IMR-90 (cell line): ENCODE measurements at regions not wholly inside any gene's neighbourhood (a gene's known extent, or its start where the extent isn't known, plus 50 kb on each side); places are given as distances from the start of the nearest gene placed in this dataset.

ENCODE experiments used
- ATAC-seq: fragments of 200-7000 bp; cut with Tn5 transposase; 2 replicates; pipeline ENCODE4 v1.9.1; 2020; ENCODE audit warnings: low read depth, mild to moderate bottlenecking, moderate library complexity
- BruUV-seq: library from RNA; stranded (reverse); fragments of 400-500 nt; replicated peaks from 2 replicates; lab custom pipeline; 2021; lab: Mats Ljungman, UMichigan
- CTCF ChIA-PET: fragments of 300-600 bp; formaldehyde crosslinking; extraction: SDS; loops from one replicate; lab custom pipeline; 2021; ENCODE audit warnings: antibody characterized with exemption; lab: Yijun Ruan, JAX
- POLR2A ChIA-PET: fragments of 300-600 bp; sonication (Branson Sonifier 250); formaldehyde crosslinking; loops from one replicate; lab custom pipeline; 2022; ENCODE audit warnings: antibody characterized with exemption; ENCODE audit not compliant: unreplicated experiment; lab: Charles Lee
- DNase-seq: peaks from one replicate; pipeline ENCODE4 v3.0.0; 2013
- H2AFZ ChIP-seq: replicated peaks from 2 replicates; pipeline ENCODE3; 2013; ENCODE audit warnings: low read length, mild to moderate bottlenecking; ENCODE audit not compliant: poor library complexity
- H2AK5ac ChIP-seq: 2 replicates; pipeline ENCODE4 v1.6.1; 2013; ENCODE audit warnings: low read depth, low read length, inconsistent platforms
- H2AK9ac ChIP-seq: replicated peaks from 2 replicates; pipeline ENCODE3; 2013; ENCODE audit warnings: mild to moderate bottlenecking, low read depth, low read length, moderate library complexity; ENCODE audit not compliant: poor library complexity
- H2BK120ac ChIP-seq: 2 replicates; pipeline ENCODE4 v1.6.1; 2013; ENCODE audit warnings: low read depth, low read length, inconsistent platforms
- H2BK15ac ChIP-seq: 3 replicates; pipeline ENCODE4 v1.6.1; 2013; ENCODE audit warnings: low read depth, low read length, inconsistent platforms
- H2BK20ac ChIP-seq: 2 replicates; pipeline ENCODE4 v1.6.1; 2013; ENCODE audit warnings: low read depth, mild to moderate bottlenecking, inconsistent platforms, low read length, moderate library complexity
- H2BK5ac ChIP-seq: 2 replicates; pipeline ENCODE4 v1.6.1; 2013; ENCODE audit warnings: mild to moderate bottlenecking, low read depth, low read length, inconsistent platforms; ENCODE audit not compliant: poor library complexity, severe bottlenecking
- H3K14ac ChIP-seq: replicated peaks from 2 replicates; pipeline ENCODE4 v1.6.1; 2013; ENCODE audit warnings: low read depth, low read length, inconsistent platforms
- H3K18ac ChIP-seq: 2 replicates; pipeline ENCODE4 v1.6.1; 2013; ENCODE audit warnings: low read depth, low read length, control low read depth
- H3K23ac ChIP-seq: 2 replicates; pipeline ENCODE4 v1.6.1; 2013; ENCODE audit warnings: low read depth, low read length, inconsistent platforms
- H3K27ac ChIP-seq: 2 replicates; pipeline ENCODE4 v1.5.1; 2013; ENCODE audit warnings: mild to moderate bottlenecking, control low read depth, low read length; ENCODE audit not compliant: insufficient read depth
- H3K27me3 ChIP-seq: 2 replicates; pipeline ENCODE4 v1.6.1; 2013; ENCODE audit warnings: low read length; ENCODE audit not compliant: control insufficient read depth, insufficient read depth
- H3K36me3 ChIP-seq: 2 replicates; pipeline ENCODE4 v1.6.1; 2013; ENCODE audit warnings: low read length, mixed read lengths; ENCODE audit not compliant: control insufficient read depth, insufficient read depth
- H3K4ac ChIP-seq: 2 replicates; pipeline ENCODE4 v1.6.1; 2013; ENCODE audit warnings: low read depth, low read length, inconsistent platforms
- H3K4me1 ChIP-seq: 2 replicates; pipeline ENCODE4 v1.6.1; 2013; ENCODE audit warnings: low read length, mixed read lengths; ENCODE audit not compliant: control insufficient read depth, insufficient read depth
- H3K4me2 ChIP-seq: 2 replicates; pipeline ENCODE4 v1.6.1; 2013; ENCODE audit warnings: low read depth, mild to moderate bottlenecking, control low read depth, low read length, moderate library complexity
- H3K4me3 ChIP-seq: 2 replicates; pipeline ENCODE4 v1.5.1; 2013; ENCODE audit warnings: low read depth, mild to moderate bottlenecking, control low read depth, low read length, moderate library complexity; ENCODE audit not compliant: insufficient read depth
- H3K56ac ChIP-seq: 2 replicates; pipeline ENCODE4 v1.6.1; 2013; ENCODE audit warnings: low read length, inconsistent platforms; ENCODE audit not compliant: insufficient read depth; ENCODE audit errors: extremely low read depth
- H3K79me1 ChIP-seq, 2 experiments: 2 replicates each; pipeline ENCODE4 v1.6.1; 2013; ENCODE audit warnings: low read length in 2 of 2, inconsistent platforms in 1 of 2, low read depth in 1 of 2
- H3K9ac ChIP-seq: 2 replicates; pipeline ENCODE4 v1.6.1; 2013; ENCODE audit warnings: low read depth, low read length, control low read depth
- H3K9me1 ChIP-seq: 2 replicates; pipeline ENCODE4 v1.6.1; 2013; ENCODE audit warnings: low read length, inconsistent platforms; ENCODE audit not compliant: insufficient read depth
- H3K9me3 ChIP-seq: 2 replicates; pipeline ENCODE4 v1.6.1; 2013; ENCODE audit warnings: low read length; ENCODE audit not compliant: control insufficient read depth, insufficient read depth
- H4K20me1 ChIP-seq: 2 replicates; pipeline ENCODE4 v1.6.1; 2013; ENCODE audit warnings: low read length, inconsistent platforms; ENCODE audit not compliant: insufficient read depth
- H4K5ac ChIP-seq: 2 replicates; pipeline ENCODE4 v1.6.1; 2013; ENCODE audit warnings: mild to moderate bottlenecking, low read depth, low read length, control low read depth
- H4K8ac ChIP-seq, 2 experiments: 2 replicates each; pipeline ENCODE4 v1.6.1; 2013; ENCODE audit warnings: low read depth in 2 of 2, low read length in 2 of 2, control low read depth in 1 of 2, inconsistent platforms in 1 of 2
- H4K91ac ChIP-seq: 2 replicates; pipeline ENCODE4 v1.6.1; 2013; ENCODE audit warnings: low read depth, low read length, inconsistent platforms; ENCODE audit not compliant: insufficient read depth
- BHLHE40 ChIP-seq: fragments of 150-350 bp; IDR thresholded peaks from 2 replicates; pipeline ENCODE4 v1.6.1; 2016; ENCODE audit warnings: mild to moderate bottlenecking, low read depth, low read length
- CEBPB ChIP-seq: IDR thresholded peaks from 2 replicates; pipeline ENCODE4 v1.6.1; 2012; ENCODE audit warnings: low read depth, low read length, improper control_type of control experiment
- CHD1 ChIP-seq: IDR thresholded peaks from 2 replicates; pipeline ENCODE4 v1.6.1; 2012; ENCODE audit warnings: low read depth, low read length, improper control_type of control experiment
- ELK1 ChIP-seq: fragments of 150-350 bp; IDR thresholded peaks from 2 replicates; pipeline ENCODE4 v1.6.1; 2016; ENCODE audit warnings: low read depth, mild to moderate bottlenecking, low read length, moderate library complexity, borderline replicate concordance
- MAFK ChIP-seq: IDR thresholded peaks from 2 replicates; pipeline ENCODE4 v1.6.1; 2012; ENCODE audit warnings: low read depth, low read length, improper control_type of control experiment
- MAZ ChIP-seq: IDR thresholded peaks from 2 replicates; pipeline ENCODE4 v1.6.1; 2012; ENCODE audit warnings: low read depth, mild to moderate bottlenecking, low read length, improper control_type of control experiment, moderate library complexity, borderline replicate concordance
- NFE2L2 ChIP-seq: fragments of 150-350 bp; IDR thresholded peaks from 2 replicates; pipeline ENCODE4 v1.6.1; 2016; ENCODE audit warnings: low read depth, mild to moderate bottlenecking, low read length
- POLR2A ChIP-seq: IDR thresholded peaks from 2 replicates; pipeline ENCODE4 v1.6.1; 2012; ENCODE audit warnings: mild to moderate bottlenecking, low read depth, low read length
- RAD21 ChIP-seq: IDR thresholded peaks from 2 replicates; pipeline ENCODE4 v1.6.1; 2012; ENCODE audit warnings: low read length, improper control_type of control experiment
- USF2 ChIP-seq: fragments of 150-350 bp; IDR thresholded peaks from 2 replicates; pipeline ENCODE4 v1.6.1; 2017; ENCODE audit warnings: mild to moderate bottlenecking, antibody characterized with exemption, low read length, low read depth
- WGBS, 2 experiments: methylation state at CpG; one replicate each; pipeline versions ENCODE4 v1.1.5 to v1.1.7; 2013; ENCODE audit warnings: missing lambda C conversion rate in 2 of 2; ENCODE audit not compliant: insufficient read length in 1 of 2; ENCODE audit errors: extremely low coverage in 2 of 2; 5-methylcytosine and 5-hydroxymethylcytosine counted together
- dilution Hi-C: fragments of 300-500 bp; cut with HindIII; formaldehyde crosslinking; loops from one replicate; pipeline ENCODE4 v1.14.3; 2018; ENCODE audit warnings: low sequenced_read_pairs; ENCODE audit not compliant: unreplicated experiment
- in situ Hi-C: fragments of 300-500 bp; cut with MboI; formaldehyde crosslinking; loops from 3 replicates; pipeline ENCODE4 v1.14.3; 2019; ENCODE audit warnings: low sequenced_read_pairs, inconsistent platforms, mixed read lengths
- intact Hi-C: fragments of 100-400 bp; cut with micrococcal nuclease; formaldehyde crosslinking; loops from 2 replicates; pipeline ENCODE4 v1.10.0; 2022

GRCh38 chr6:54680531-54680930 lies 166.0 kb upstream of the FAM83B start:
- Histone ChIP-seq H2BK15ac (no peak overlapping the region), H3K9me3 (no peaks in the 10 kb centered on the region), H2AK5ac (no peak overlapping the region), H2BK20ac (no peak overlapping the region), H3K18ac (no peak overlapping the region), H3K4ac (no peak overlapping the region), H2AK9ac (no peak overlapping the region), H4K8ac (no peak overlapping the region), H3K4me1 (no peaks in the 10 kb centered on the region), H3K27ac (no peak overlapping the region), H3K4me3 (no peak overlapping the region), H4K5ac (no peak overlapping the region), H3K4me2 (no peak overlapping the region), H3K79me1 (no peaks in the 10 kb centered on the region), H2BK120ac (no peak overlapping the region), H3K56ac (no peak overlapping the region), H3K36me3 (no peaks in the 10 kb centered on the region), H3K14ac (no peak overlapping the region), H4K20me1 (no peaks in the 10 kb centered on the region), H3K9me1 (no peaks in the 10 kb centered on the region; the same call in 1 of the 2 replicates), H3K27me3 (no peaks in the 10 kb centered on the region), H2AFZ (no peak overlapping the region), H4K91ac (no peak overlapping the region), H3K23ac (no peak overlapping the region), H3K9ac (no peak overlapping the region), H2BK5ac (no peak overlapping the region)
- WGBS, 2 experiments = no CpG with 5 or more reads among the region's 2 CpGs
- ChIA-PET CTCF (no interaction called here), POLR2A (no interaction called here)
- ATAC-seq (no peak), DNase-seq (no peak)
- in situ Hi-C loops = no loop called here
- intact Hi-C loops = no loop called here
- BruUV-seq = no TSS peak
- dilution Hi-C loops = no loop called here
- TF ChIP-seq POLR2A = no peak
- no peak for TF ChIP-seq BHLHE40
- no peak for TF ChIP-seq MAZ
- no peak for TF ChIP-seq ELK1
- TF ChIP-seq USF2 = no peak
- TF ChIP-seq RAD21 = no peak
- no peak for TF ChIP-seq NFE2L2
- TF ChIP-seq CHD1 = no peak
- TF ChIP-seq MAFK = no peak
- no peak for TF ChIP-seq CEBPB
